ENCODE measurements at regions not wholly inside any gene's neighbourhood (a gene's known extent, or its start where the extent isn't known, plus 50 kb on each side); places are given as distances from the start of the nearest gene placed in this dataset.

DNA sequence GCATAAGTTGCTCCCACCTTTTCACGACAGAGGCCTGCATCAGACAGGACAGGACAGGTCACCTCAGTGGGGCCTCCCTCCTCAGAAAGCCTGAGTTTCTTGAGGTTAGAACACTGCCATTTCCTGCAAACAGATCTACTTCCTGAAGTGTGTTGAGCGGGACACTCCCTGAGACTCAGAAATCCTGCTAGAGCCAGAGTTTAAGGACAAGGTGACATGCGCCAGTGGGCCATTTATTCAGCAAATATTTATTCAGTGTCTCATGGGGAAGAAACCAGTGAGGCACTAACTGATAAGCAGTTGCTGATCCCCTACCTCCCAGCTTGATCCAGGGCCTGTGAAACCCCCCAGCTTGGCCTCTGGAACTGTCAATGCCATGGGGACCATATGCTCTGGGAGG lies 454.6 kb downstream of the SOX6 start:
- Histone ChIP-seq H3K36me3 (ENCODE audit: control insufficient read depth, insufficient read depth, low read length) (no peaks in the 10 kb centered on the region), H3K27ac (ENCODE audit: low read length) (no peak overlapping the region), H3K27me3 (ENCODE audit: control insufficient read depth, insufficient read depth, low read length) (no peaks in the 10 kb centered on the region), H3K9me3 (ENCODE audit: control insufficient read depth, insufficient read depth, low read depth, low read length) (no peaks in the 10 kb centered on the region), H3K4me1 (ENCODE audit: control insufficient read depth, insufficient read depth, low read length) (no peaks in the 10 kb centered on the region), H3K4me3 (ENCODE audit: low read depth in 2 of 2, low read length in 2 of 2) (no peak overlapping the region)
- ChIA-PET POLR2A (no interaction called here), CTCF (no interaction called here)
- ATAC-seq = no peak
- in situ Hi-C loops (cut with HindIII; ENCODE audit: low pct_unique_long_range_greater_than_20kb, low sequenced_read_pairs) = no loop called here
- DNase-seq (ENCODE audit: low read depth, low spot score) = no peak
- no TSS peak for BruUV-seq (replicated peaks)
- intact Hi-C loops (cut with micrococcal nuclease; ENCODE audit: unreplicated experiment) = no loop called here
- TF ChIP-seq TCF7L2 (IDR thresholded peaks at IDR 0.05; ENCODE audit: low read depth, low read length) (no peak), POLR2AphosphoS5 (IDR thresholded peaks at IDR 0.05; ENCODE audit: low read depth, low read length) (no peak), SIN3A (IDR thresholded peaks at IDR 0.05; ENCODE audit: borderline replicate concordance, insufficient read depth, low read depth, low read length) (no peak)
- TF ChIP-seq, protein P1, sequence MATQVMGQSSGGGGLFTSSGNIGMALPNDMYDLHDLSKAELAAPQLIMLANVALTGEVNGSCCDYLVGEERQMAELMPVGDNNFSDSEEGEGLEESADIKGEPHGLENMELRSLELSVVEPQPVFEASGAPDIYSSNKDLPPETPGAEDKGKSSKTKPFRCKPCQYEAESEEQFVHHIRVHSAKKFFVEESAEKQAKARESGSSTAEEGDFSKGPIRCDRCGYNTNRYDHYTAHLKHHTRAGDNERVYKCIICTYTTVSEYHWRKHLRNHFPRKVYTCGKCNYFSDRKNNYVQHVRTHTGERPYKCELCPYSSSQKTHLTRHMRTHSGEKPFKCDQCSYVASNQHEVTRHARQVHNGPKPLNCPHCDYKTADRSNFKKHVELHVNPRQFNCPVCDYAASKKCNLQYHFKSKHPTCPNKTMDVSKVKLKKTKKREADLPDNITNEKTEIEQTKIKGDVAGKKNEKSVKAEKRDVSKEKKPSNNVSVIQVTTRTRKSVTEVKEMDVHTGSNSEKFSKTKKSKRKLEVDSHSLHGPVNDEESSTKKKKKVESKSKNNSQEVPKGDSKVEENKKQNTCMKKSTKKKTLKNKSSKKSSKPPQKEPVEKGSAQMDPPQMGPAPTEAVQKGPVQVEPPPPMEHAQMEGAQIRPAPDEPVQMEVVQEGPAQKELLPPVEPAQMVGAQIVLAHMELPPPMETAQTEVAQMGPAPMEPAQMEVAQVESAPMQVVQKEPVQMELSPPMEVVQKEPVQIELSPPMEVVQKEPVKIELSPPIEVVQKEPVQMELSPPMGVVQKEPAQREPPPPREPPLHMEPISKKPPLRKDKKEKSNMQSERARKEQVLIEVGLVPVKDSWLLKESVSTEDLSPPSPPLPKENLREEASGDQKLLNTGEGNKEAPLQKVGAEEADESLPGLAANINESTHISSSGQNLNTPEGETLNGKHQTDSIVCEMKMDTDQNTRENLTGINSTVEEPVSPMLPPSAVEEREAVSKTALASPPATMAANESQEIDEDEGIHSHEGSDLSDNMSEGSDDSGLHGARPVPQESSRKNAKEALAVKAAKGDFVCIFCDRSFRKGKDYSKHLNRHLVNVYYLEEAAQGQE (IDR thresholded peaks at IDR 0.05; ENCODE audit: insufficient read depth in 1 of 2, low read depth in 2 of 2, low read length in 1 of 2) = no peak
- TF ChIP-seq, protein P2, sequence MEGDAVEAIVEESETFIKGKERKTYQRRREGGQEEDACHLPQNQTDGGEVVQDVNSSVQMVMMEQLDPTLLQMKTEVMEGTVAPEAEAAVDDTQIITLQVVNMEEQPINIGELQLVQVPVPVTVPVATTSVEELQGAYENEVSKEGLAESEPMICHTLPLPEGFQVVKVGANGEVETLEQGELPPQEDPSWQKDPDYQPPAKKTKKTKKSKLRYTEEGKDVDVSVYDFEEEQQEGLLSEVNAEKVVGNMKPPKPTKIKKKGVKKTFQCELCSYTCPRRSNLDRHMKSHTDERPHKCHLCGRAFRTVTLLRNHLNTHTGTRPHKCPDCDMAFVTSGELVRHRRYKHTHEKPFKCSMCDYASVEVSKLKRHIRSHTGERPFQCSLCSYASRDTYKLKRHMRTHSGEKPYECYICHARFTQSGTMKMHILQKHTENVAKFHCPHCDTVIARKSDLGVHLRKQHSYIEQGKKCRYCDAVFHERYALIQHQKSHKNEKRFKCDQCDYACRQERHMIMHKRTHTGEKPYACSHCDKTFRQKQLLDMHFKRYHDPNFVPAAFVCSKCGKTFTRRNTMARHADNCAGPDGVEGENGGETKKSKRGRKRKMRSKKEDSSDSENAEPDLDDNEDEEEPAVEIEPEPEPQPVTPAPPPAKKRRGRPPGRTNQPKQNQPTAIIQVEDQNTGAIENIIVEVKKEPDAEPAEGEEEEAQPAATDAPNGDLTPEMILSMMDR (IDR thresholded peaks at IDR 0.05) = no peak

DNA sequence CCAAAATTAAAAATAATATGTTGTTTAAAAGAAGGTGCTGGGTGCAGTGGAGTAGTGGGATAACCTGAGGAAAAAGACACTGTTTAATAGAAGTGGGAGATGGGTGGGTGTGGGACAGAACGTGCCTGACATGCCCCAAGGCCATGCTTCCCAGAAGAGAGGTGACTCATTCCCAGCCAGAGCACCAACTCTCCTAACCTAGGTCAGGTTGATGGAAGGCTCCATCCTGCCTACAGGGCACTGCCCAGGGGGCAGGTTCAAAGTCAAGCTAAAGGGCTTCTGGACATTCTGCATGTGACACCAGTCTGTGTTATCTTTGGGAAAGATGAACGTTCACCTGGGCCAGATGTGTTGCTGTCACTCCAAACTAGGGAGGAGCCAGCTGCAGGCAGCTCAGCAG lies 453.1 kb downstream of the SOX6 start:
- BruUV-seq (replicated peaks) = no TSS peak
- Histone ChIP-seq H3K27ac (ENCODE audit: low read length) (no peak overlapping the region), H3K4me1 (ENCODE audit: control insufficient read depth, insufficient read depth, low read length) (no peaks in the 10 kb centered on the region), H3K9me3 (ENCODE audit: control insufficient read depth, insufficient read depth, low read depth, low read length) (no peaks in the 10 kb centered on the region), H3K27me3 (ENCODE audit: control insufficient read depth, insufficient read depth, low read length) (no peaks in the 10 kb centered on the region), H3K4me3 (ENCODE audit: low read depth in 2 of 2, low read length in 2 of 2) (no peak overlapping the region), H3K36me3 (ENCODE audit: control insufficient read depth, insufficient read depth, low read length) (no peaks in the 10 kb centered on the region)
- no peak for TF ChIP-seq SIN3A (IDR thresholded peaks at IDR 0.05; ENCODE audit: borderline replicate concordance, insufficient read depth, low read depth, low read length)
- TF ChIP-seq TCF7L2 (IDR thresholded peaks at IDR 0.05; ENCODE audit: low read depth, low read length) = no peak
- TF ChIP-seq, protein P1 (IDR thresholded peaks at IDR 0.05; ENCODE audit: insufficient read depth in 1 of 2, low read depth in 2 of 2, low read length in 1 of 2) = no peak
- TF ChIP-seq, protein P2 (IDR thresholded peaks at IDR 0.05) = no peak
- TF ChIP-seq POLR2AphosphoS5 (IDR thresholded peaks at IDR 0.05; ENCODE audit: low read depth, low read length) = no peak
- DNase-seq (ENCODE audit: low read depth, low spot score) (no peak), ATAC-seq (no peak)
- intact Hi-C loops (cut with micrococcal nuclease; ENCODE audit: unreplicated experiment) = no loop called here
- ChIA-PET CTCF (no interaction called here), POLR2A (no interaction called here)
- in situ Hi-C loops (cut with HindIII; ENCODE audit: low pct_unique_long_range_greater_than_20kb, low sequenced_read_pairs) = no loop called here

All from Panc1 (cell line).